Lower leg skin (tissue), 3 donors: ENCODE measurements at regions not wholly inside any gene's neighbourhood (a gene's known extent, or its start where the extent isn't known, plus 50 kb on each side); places are given as distances from the start of the nearest gene placed in this dataset.

Experiments
- POLR2A ChIP-seq, 2 donors: fragments of 450-650 bp; IDR thresholded peaks; one replicate each; pipeline ENCODE4 v1.6.1; 2016 to 2017; ENCODE audit warnings: antibody characterized with exemption in 2 of 2, mild to moderate bottlenecking in 1 of 2, moderate library complexity in 1 of 2
- TF ChIP-seq, protein P1 (sequence below), 3 donors: fragments of 450-650 bp; IDR thresholded peaks; one replicate each; pipeline ENCODE4 v1.5.1; 2016; ENCODE audit warnings: antibody characterized with exemption in 3 of 3, mild to moderate bottlenecking in 3 of 3, moderate library complexity in 2 of 3

DNA sequence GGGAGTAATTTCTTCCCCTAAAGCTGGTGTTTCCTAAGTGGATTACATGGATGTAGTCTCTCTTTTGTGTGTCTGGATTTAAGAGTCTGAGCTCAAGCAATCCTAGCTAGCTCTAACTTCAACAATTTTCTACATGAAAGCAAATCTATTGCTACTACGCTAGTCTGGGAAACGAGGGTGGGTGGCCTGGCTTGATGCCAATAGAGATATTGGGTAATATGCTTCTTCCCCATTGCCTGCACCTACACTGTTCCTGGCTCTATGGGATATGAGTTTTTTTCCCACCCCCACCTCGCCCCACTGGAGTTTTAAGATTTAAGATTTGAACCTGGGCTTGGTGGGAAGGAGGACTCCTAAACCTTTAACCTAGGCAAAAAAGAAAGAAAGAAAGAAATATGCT is 158.8 kb downstream of the RBM46 start:
- no peak for TF ChIP-seq POLR2A (IDR thresholded peaks at IDR 0.05)
- TF ChIP-seq, protein P1, sequence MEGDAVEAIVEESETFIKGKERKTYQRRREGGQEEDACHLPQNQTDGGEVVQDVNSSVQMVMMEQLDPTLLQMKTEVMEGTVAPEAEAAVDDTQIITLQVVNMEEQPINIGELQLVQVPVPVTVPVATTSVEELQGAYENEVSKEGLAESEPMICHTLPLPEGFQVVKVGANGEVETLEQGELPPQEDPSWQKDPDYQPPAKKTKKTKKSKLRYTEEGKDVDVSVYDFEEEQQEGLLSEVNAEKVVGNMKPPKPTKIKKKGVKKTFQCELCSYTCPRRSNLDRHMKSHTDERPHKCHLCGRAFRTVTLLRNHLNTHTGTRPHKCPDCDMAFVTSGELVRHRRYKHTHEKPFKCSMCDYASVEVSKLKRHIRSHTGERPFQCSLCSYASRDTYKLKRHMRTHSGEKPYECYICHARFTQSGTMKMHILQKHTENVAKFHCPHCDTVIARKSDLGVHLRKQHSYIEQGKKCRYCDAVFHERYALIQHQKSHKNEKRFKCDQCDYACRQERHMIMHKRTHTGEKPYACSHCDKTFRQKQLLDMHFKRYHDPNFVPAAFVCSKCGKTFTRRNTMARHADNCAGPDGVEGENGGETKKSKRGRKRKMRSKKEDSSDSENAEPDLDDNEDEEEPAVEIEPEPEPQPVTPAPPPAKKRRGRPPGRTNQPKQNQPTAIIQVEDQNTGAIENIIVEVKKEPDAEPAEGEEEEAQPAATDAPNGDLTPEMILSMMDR (IDR thresholded peaks at IDR 0.05) = no peak
